Renal cortical epithelial cell (primary cell): ENCODE measurements at regions not wholly inside any gene's neighbourhood (a gene's known extent, or its start where the extent isn't known, plus 50 kb on each side); places are given as distances from the start of the nearest gene placed in this dataset.
"Not testable (repeated sequence)": the region's sequence is repeated elsewhere in the genome, so short reads cannot be mapped to it uniquely, and the experiment has no call there.

Source experiments
- DNase-seq: peaks from one replicate; pipeline ENCODE4 v3.0.0-alpha.2; 2011; ENCODE audit warnings: low read depth

DNA sequence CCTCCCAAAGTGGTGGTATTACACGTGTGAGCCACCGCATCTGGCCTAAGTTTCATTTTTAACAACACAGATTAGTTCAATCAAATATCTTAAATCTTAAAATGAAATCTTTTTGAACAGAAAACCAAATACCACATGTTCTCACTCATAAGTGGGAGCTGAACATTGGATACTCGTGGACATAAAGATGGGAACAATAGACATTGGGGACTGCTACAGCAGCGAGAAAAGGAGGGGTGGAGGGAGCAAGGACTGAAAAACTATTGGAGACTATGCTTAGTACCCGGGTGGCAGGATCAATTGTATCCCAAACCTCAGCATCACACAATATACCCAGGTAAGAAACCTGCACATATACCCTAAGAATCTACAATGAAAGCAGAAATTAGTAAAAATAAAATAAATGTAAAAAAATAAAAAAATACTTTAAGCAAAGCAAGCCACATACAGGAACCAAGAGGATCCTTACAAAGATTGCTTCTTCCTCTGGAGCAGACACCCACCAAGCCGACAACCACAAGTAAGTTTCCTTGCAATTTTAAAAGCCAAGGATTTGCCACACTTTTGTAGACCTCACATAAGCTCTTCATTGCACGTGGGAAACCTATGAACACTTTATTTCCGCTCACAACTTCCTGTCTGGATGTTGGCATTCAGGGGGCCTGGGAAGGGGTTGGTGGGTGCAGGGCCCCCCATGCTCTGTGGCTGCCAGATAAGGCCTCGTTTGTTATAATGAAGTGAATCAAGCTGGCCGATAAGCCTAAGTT lies 147.9 kb downstream of the MYCN start:
- no peak for DNase-seq

DNA sequence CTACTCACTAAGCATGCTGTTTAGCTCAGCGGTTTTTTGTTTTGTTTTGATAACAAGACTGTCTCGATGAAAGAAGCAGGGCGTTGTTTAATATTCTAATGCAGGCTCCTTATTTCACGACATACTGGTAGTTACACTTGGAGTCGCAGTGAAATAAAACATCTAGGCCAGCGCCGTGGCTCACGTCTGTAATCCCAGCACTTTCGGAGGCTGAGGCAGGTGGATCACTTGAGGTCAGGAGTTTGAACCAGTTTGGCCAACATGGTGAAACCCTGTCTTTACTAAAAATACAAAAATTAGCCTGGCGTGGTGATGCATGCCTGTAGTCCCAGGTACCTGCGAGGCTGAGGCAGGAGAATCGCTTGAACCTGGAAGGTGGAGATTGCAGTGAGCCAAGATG lies 145.8 kb downstream of the MYCN start:
- DNase-seq = not testable (repeated sequence)

DNA sequence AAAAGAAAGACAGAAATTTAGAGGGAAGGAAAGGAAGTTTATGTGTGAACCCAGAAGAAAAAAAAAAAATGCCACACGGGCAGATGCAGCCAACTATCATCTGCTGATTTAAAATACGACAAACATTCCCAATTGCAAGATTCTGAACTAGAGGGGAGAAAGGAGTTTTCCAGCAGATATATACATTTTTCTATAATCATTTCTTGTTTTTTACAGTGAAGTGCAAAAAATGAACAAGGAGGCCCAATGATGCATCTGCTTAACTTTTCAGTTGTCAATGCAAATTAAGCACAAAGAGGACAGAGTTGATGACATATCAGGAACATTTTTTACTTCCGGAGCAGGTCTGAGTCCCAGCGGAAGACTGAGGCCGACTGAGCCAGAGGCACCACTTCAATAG lies 144.7 kb downstream of the MYCN start:
- no peak for DNase-seq

DNA sequence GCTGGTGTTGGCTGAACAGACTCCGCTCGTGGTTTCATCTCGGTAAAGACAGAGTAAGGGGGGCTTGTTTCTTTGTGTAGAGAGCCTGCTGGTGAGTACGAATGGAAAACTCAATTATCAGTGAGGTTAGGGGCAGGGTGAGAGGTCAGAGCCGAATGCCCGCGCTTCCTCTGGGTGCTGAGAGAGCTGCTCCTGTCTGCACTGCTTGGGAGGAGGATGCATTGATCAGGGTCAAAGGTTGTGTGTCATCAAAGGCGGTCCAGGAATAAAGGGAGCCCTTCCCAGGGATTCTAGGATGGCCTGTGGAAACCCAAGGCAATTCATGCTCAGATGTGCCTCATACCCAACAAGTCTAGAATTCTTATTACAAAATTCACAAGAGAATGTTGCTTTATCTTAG lies 143.9 kb downstream of the MYCN start:
- no peak for DNase-seq

DNA sequence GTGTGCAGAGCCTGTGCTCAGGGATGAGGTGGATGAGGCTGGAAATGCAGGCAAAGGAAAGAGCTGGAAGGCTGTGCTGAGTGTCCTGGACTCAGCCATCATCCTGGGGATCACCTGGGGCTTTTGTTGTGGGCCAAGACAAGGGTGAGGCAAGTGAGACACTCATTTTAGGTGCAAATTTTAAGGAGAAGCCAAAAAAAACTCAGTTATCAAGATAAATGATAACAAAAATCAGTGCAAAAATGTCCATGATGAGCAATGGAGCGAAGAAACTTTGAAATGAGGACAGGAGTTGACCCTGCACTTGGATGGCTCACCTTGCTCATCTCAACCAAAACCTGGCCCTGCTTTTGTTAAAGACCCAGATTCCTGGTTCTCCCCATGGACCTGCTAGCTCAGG lies 141.9 kb downstream of the MYCN start:
- no peak for DNase-seq

DNA sequence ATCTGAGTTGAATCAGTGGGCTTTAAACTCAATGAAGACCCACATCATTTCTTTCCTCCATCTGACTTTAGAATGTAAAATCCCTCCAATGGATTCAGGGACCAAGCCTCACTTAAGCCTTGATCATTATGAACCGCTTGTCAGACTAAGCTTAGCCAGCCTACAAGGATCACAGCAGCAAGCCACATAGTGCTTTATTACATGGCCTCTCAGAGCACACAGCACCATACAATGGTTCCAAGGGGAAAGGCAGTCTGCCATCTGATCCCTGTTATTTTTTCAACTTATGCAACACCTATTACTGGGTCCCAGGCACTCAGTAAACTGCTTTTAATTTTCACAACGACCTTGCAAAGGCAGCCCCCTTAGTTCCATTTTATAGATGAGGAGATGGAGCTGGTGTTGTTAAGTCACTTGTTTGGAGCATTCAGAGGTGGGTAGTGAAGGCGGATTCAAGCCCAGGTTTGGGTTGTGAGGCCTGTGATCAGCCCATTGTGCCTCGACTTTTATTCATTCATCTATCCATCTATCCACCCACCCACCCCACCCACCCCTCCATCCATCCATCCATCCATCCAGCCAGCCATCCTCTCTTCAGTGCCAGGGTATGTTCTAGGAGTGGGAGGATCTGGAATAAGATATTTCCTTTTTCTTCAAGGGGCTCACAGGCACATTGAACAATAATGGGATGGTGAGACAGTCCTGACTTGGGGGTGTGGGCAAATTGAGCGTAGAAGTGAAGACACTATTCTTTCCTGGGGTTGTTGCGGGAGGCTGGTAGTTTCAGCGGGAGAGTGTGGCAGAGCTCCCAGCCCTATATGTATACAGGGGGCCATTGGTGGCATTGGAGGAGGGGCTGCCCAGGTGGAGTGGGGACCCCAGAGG lies 141.2 kb downstream of the MYCN start:
- no peak for DNase-seq

DNA sequence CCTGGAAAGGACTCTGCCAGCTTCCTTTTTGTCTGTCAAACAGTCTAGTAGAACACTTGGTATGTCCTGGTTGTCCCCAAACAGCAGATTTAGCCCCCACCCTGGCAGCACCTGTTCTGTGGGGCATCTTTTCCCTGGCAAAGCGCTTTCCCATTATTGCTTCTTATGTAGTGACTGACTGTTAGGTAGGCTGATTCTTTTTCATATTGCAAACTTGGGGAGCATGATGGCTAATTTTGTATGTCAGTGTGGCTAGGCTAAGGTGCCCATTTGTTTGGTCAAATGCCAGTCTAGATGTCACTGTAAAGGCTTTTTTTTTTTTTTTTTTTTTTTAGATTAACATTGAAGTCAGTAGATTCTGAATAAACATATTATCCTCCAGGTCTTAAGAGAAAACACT lies 140.2 kb downstream of the MYCN start:
- no peak for DNase-seq

DNA sequence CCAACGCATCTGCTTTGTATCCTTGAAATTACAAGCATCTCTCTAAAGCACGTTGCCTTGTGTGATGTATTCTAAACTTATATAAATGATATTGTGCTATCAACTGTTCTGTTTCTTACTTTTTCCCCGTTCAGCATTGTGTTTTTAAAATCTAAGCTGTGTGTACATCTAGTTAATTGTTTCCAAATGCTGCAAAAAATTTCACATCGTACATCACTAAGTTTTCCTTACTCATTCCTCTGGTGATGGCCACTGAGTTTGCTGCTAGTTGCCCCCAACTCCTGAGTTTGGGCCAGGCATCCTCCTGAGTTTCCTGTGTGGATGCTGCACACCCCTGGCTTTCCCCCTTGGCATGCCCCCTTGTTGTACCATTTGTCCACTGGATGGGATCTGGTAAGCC lies 139.7 kb downstream of the MYCN start:
- DNase-seq = no peak

DNA sequence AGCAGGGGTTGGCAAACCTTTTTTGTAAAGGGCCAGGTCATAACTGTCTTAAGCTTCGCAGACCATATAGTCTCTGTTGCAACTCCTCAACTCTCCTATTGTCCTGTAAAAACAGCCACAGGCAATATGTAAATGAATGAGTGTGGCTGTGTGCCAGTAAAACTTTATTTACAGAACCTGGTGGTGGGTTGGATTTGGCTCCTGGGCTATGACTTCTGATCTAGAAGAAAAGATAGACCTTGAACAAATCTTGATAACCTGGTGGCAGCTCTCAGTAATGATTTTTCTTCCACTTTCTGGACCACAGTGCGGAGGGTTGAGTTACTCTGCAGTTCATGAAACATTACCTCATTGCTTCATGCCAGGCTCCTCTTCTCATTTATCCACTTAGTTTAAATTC lies 139.3 kb downstream of the MYCN start:
- DNase-seq = no peak

DNA sequence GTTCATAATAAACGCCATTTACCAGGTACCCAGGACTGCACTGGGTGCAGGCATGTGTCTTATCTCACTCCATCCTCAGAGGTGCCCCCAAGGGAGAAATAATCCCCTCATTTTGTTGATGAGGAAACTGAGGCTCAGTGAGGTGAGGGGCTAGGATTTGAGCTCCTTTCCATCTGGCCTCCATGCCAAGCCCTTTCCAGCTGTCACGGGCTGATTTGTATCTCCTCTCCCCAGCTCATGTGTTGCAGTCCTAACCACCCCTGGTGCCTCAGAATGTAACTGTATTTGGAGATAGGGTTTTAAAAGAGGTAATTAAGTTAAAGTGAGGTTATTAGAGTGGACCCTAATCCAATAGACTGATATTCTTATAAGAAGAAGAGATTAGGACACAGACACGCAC lies 137.3 kb downstream of the MYCN start:
- no peak for DNase-seq

DNA sequence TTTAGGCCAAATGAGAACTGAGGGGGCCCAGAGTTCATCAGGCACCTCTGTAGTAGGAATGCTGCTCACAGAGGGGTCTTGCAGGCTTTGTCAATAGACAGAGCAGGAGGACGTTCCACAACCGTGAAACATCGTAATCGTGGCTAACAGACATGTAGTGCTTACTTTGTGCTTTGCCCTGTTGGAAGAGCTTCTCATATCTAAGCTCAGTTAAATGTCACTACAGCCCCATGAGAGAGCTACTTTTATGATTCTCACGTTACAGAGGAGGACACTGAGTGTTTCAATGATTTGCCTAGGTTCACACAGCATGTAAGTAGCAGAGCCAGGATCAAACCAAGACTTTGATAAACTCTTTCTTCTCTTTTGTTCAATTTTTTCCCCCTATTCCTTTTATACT lies 136.6 kb downstream of the MYCN start:
- DNase-seq = no peak

DNA sequence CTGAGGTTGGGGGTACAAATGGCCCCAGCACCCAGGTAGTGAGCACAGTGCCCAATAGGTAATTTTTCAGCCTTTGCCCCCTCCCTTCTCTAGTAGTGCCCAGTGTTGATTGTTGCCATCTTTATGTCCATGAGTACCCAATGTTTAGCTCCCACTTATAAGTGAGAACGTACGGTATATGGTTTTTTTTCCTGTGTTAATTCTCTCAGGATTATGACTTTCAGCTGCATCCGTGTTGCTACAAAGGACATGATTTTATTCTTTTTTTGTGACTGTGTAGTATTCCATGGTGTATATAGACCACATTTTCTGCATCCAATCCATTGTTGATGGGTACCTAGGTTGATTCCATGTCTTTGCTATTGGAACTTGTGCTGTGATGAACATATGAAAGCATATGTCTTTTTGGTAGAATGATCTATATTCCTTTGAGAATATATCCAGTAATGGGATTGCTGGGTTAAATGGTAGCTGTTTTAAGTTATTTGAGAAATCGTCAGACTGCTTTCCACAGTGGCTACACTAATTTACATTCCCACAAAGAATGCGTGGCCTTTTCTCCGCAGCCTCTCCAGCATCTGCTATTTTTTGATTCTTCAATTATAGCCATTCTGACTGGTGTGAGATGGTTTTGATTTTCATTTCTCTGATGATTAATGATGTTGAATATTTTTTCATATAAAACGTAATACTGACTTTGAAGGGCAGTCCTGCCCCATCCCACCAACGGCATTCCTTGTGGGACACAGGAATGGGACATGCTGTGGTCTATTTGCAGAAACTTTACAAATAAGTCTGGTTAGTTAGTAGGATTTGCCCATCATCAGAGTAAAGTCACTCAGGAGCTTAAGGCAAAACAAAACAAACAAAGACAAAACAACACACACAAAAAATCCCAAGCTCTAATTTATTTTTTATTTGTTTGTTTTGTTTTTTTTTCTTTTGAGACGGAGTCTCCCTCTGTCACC lies 135.0 kb downstream of the MYCN start:
- DNase-seq = no peak

DNA sequence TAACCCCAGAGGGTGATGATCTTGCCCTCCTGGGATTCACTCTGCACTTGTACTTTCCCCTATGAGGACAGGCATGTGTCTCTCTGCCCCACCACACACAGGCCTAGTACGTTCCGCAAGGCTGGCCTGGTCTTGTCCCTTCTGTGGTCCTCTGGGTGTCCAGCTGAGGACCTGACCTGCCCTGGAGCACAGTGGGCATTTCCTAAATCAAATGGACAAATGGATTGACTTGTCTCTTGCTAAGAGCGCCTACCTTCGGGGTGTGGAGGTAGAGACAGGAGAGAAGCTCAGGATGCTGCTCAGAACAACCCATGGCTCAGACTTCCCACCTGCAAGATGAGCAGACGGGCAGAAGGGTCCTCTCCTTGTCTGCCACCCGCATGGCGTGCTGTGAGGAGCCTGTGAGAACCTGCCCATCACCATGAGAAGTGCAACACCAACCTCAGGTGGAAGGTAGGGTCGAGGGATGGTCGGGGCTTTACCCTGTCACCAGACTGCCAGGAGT lies 133.6 kb downstream of the MYCN start:
- no peak for DNase-seq

DNA sequence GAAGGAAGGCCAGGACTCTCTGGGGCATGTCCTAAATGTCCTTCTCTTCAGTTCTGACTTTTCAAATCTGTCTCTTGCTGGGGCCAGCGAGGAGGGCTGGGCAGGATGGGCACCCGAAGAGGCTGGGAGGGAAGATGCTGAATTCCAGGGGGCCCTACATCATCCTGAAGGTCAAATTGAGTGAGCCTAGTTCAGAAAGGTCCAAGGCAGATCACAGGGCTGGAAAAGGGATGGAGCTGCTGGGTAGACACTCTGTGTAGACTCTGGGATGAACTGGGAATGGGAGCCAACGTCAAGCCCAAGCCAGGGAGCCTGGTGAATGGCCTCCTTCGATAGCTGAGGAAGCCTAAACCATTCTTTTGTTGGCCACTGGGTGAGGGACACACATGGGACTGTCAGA lies 133.1 kb downstream of the MYCN start:
- DNase-seq = no peak

DNA sequence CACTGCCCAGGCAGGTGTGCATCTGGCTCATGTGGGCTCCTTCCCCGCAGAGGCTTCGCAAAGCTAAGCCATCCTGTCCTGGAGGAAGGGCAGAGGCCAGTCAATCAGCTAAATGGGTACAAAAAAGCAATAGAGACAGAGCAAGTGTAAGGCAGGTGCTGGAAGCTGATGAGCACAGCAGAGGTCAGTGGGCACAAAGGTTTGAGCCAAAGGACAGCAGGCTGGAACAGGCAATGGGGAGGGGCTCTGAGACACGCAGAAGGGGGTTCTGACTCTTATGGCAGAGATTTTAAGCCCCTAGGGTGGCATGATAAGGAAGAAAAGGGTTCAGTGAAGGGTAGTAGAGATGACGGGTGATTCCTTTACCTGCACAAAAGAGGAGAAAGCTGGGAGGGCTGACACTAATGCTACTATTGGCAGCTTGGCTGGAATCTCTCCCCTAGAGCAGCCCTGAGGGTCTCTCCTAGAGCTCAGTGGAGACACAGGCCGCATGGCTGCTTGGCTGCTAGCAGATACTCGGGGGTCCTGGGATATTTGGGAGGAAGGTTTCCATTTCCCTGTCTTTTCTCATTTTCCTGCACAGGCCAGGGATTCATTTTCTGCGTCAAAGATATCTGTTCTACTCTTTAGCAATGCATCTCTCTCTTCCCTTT lies 132.4 kb downstream of the MYCN start:
- no peak for DNase-seq

DNA sequence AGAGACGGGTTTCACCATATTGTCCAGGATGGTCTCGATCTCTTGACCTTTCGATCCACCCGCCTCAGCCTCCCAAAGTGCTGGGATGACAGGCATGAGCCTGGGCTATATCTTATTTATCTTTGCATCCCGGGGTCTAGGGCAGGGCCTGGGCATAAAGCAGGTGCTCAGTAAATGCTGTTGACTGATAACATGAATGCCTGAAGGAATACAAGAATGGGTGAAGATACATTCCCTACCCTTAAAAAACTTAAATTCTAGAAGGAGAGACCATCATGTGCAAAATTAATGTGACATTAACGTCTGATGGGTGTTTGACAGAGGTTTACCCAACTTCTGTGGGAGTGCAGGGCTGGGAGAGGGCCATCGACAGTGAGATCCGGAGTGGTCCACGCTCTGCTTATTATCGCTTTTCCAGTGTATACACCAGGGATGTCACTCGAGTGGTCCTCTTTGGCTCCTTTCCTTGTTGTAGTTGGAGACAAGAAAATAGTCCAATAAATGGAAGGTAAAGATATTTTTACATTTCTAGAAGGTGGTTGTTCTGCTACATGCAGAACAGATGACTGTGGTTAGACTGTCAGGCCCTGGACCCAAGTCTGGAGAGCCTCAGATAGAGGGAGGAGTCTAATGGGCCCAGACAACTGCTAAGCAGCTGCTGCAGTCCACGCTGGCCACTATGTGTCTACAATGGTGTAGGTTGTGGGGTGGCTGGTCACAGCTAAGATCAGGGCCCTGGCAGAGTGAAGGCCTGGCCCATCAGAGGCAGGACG lies 131.7 kb downstream of the MYCN start:
- DNase-seq = no peak

DNA sequence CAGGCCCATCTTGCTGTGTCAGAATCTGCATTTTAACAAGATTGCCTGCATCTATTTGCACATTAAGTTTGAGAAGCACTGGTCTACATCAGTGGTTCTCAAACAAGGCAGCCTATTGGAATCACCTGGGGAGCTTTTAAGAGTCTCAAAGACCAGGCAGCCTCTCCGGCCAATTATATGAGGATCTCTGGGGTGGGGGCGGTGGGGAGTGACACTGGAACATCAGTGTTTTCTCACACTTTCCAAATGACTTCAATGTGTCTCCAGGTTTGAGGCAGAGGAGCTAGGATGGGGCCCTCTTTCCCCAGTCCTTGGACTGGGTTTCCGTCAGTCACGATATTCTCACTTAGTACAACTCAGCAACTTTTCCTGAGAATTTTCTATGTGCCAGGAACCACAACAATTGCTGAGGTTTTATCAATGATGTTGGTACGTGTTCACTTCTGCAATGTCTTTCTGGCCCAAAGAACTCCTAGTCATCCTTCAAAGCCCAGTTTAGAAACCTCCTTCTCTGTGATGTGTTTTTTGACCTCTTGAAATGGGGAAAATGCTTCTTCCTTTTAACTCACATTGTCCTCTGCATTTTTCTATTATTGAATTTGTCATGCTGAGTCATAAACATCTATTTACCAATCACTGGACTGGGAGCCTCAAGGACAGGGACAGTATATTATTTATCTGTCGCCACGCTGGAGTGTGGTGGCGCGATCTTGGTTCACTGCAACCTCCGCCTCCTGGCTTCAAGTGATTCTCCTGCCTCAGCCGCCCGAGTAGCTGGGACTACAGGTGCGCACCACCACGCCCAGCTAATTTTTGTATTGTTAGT lies 130.9 kb downstream of the MYCN start:
- DNase-seq = no peak

DNA sequence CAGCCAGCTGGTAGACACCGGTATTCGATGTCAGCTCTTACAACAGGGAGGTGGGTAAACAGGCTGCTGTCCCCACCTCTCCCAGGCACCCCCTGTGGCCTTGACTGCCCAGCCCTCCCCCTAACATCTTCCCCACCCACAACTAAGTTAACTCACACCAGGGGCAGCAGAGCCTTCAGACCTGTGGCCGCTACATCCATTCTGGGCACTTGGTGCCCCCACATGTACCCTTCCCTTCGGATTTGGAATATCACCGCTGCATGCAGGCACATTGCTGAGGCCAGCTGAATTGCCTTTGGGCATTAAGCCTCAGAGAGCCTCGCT lies 130.3 kb downstream of the MYCN start:
- DNase-seq = no peak

DNA sequence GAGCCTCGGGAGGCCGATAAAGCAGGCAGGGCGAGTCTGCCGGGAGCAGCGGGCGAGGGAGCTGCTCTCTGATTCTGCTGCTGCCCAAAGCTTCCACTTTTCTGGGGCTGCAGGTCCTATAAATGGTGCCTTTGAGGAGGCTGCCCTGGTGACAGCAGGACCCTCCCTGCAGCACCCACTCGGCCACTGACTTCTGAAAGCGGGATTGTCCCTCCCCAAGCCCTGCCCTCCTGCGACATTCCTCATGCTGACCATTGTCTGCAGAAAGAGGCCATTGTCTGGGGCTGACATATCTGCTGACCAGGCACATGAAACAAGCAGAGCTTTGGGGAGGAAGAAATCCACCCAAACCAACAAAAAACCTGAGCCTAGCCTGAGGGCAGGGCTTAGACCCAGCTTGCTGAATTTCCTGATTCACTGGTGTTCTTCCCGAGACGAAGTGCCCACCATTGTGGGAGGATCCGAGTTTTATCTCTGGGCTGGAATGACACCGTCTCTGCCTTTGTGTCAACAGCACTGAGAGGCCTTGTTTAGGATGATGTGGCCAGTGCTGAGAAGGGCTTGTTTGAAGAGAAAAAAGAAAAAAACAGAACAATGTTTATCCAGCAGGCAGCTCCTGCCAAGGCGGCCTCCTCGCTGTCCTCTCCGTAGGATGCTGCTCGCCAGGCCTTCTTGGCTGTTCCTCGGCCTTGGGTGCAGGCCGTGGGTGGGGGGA lies 129.7 kb downstream of the MYCN start:
- no peak for DNase-seq

DNA sequence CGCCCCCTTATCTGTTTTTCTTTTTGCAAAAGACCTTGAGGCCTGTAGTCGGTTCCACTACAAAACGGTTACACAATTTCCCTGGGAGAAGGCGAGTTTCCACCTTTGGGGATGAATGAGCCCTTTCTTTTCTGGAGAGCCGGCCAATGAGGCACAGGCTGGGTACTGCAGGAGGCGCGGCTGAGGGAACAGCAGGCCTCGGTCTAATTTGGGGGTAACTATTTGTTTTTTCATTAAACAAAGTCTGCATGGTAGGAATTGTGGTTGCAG lies 129.2 kb downstream of the MYCN start:
- no peak for DNase-seq
